Vagina (tissue), 2 donors: ENCODE measurements at regions not wholly inside any gene's neighbourhood (a gene's known extent, or its start where the extent isn't known, plus 50 kb on each side); places are given as distances from the start of the nearest gene placed in this dataset.
A peak's percentile ranks its signal among the peaks of the same experiment; 100 is the strongest.

Experiments used
- CTCF ChIP-seq, 3 experiments: fragments of 450-650 bp in 2 of 3; fragments of 200-600 bp in 1 of 3; sonication (generic) in 1 of 3; IDR thresholded peaks; one replicate each; pipeline ENCODE4 v1.5.1; 2017 to 2019; ENCODE audit warnings: antibody characterized with exemption in 3 of 3, mild to moderate bottlenecking in 2 of 3, moderate library complexity in 2 of 3
- POLR2A ChIP-seq, 2 donors: fragments of 450-650 bp; IDR thresholded peaks; one replicate each; pipeline ENCODE4 v1.6.1; 2017; ENCODE audit warnings: antibody characterized with exemption in 2 of 2, mild to moderate bottlenecking in 2 of 2, moderate library complexity in 2 of 2
- POLR2AphosphoS5 ChIP-seq, 2 donors: sonication (generic); formaldehyde crosslinking; IDR thresholded peaks; one replicate each; pipeline ENCODE4 v1.9.0; 2017; ENCODE audit warnings: antibody characterized with exemption in 2 of 2, mild to moderate bottlenecking in 2 of 2, low read depth in 1 of 2; ENCODE audit not compliant: insufficient read depth in 1 of 2

- TF ChIP-seq CTCF (IDR thresholded peaks at IDR 0.05) (peak in 2 of 3 experiments; percentile 22), POLR2AphosphoS5 (IDR thresholded peaks at IDR 0.05; ENCODE audit: insufficient read depth in 1 of 2, low read depth in 1 of 2) (no peak), POLR2A (IDR thresholded peaks at IDR 0.05) (no peak)
Measured at GRCh38 chr4:106809076-106809475, 227.0 kb downstream of the DKK2 start.
